IMR-90 (cell line): ENCODE measurements at regions not wholly inside any gene's neighbourhood (a gene's known extent, or its start where the extent isn't known, plus 50 kb on each side); places are given as distances from the start of the nearest gene placed in this dataset.

Experiments
- ATAC-seq: fragments of 200-7000 bp; cut with Tn5 transposase; 2 replicates; pipeline ENCODE4 v1.9.1; 2020; ENCODE audit warnings: low read depth, mild to moderate bottlenecking, moderate library complexity
- BruUV-seq: library from RNA; stranded (reverse); fragments of 400-500 nt; replicated peaks from 2 replicates; lab custom pipeline; 2021; lab: Mats Ljungman, UMichigan
- CTCF ChIA-PET: fragments of 300-600 bp; formaldehyde crosslinking; extraction: SDS; loops from one replicate; lab custom pipeline; 2021; ENCODE audit warnings: antibody characterized with exemption; lab: Yijun Ruan, JAX
- POLR2A ChIA-PET: fragments of 300-600 bp; sonication (Branson Sonifier 250); formaldehyde crosslinking; loops from one replicate; lab custom pipeline; 2022; ENCODE audit warnings: antibody characterized with exemption; ENCODE audit not compliant: unreplicated experiment; lab: Charles Lee
- DNase-seq: peaks from one replicate; pipeline ENCODE4 v3.0.0; 2013
- H2AFZ ChIP-seq: replicated peaks from 2 replicates; pipeline ENCODE3; 2013; ENCODE audit warnings: low read length, mild to moderate bottlenecking; ENCODE audit not compliant: poor library complexity
- H2AK5ac ChIP-seq: 2 replicates; pipeline ENCODE4 v1.6.1; 2013; ENCODE audit warnings: low read depth, low read length, inconsistent platforms
- H2AK9ac ChIP-seq: replicated peaks from 2 replicates; pipeline ENCODE3; 2013; ENCODE audit warnings: mild to moderate bottlenecking, low read depth, low read length, moderate library complexity; ENCODE audit not compliant: poor library complexity
- H2BK120ac ChIP-seq: 2 replicates; pipeline ENCODE4 v1.6.1; 2013; ENCODE audit warnings: low read depth, low read length, inconsistent platforms
- H2BK15ac ChIP-seq: 3 replicates; pipeline ENCODE4 v1.6.1; 2013; ENCODE audit warnings: low read depth, low read length, inconsistent platforms
- H2BK20ac ChIP-seq: 2 replicates; pipeline ENCODE4 v1.6.1; 2013; ENCODE audit warnings: low read depth, mild to moderate bottlenecking, inconsistent platforms, low read length, moderate library complexity
- H2BK5ac ChIP-seq: 2 replicates; pipeline ENCODE4 v1.6.1; 2013; ENCODE audit warnings: mild to moderate bottlenecking, low read depth, low read length, inconsistent platforms; ENCODE audit not compliant: poor library complexity, severe bottlenecking
- H3K14ac ChIP-seq: replicated peaks from 2 replicates; pipeline ENCODE4 v1.6.1; 2013; ENCODE audit warnings: low read depth, low read length, inconsistent platforms
- H3K18ac ChIP-seq: 2 replicates; pipeline ENCODE4 v1.6.1; 2013; ENCODE audit warnings: low read depth, low read length, control low read depth
- H3K23ac ChIP-seq: 2 replicates; pipeline ENCODE4 v1.6.1; 2013; ENCODE audit warnings: low read depth, low read length, inconsistent platforms
- H3K27ac ChIP-seq: 2 replicates; pipeline ENCODE4 v1.5.1; 2013; ENCODE audit warnings: mild to moderate bottlenecking, control low read depth, low read length; ENCODE audit not compliant: insufficient read depth
- H3K27me3 ChIP-seq: 2 replicates; pipeline ENCODE4 v1.6.1; 2013; ENCODE audit warnings: low read length; ENCODE audit not compliant: control insufficient read depth, insufficient read depth
- H3K36me3 ChIP-seq: 2 replicates; pipeline ENCODE4 v1.6.1; 2013; ENCODE audit warnings: low read length, mixed read lengths; ENCODE audit not compliant: control insufficient read depth, insufficient read depth
- H3K4ac ChIP-seq: 2 replicates; pipeline ENCODE4 v1.6.1; 2013; ENCODE audit warnings: low read depth, low read length, inconsistent platforms
- H3K4me1 ChIP-seq: 2 replicates; pipeline ENCODE4 v1.6.1; 2013; ENCODE audit warnings: low read length, mixed read lengths; ENCODE audit not compliant: control insufficient read depth, insufficient read depth
- H3K4me2 ChIP-seq: 2 replicates; pipeline ENCODE4 v1.6.1; 2013; ENCODE audit warnings: low read depth, mild to moderate bottlenecking, control low read depth, low read length, moderate library complexity
- H3K4me3 ChIP-seq: 2 replicates; pipeline ENCODE4 v1.5.1; 2013; ENCODE audit warnings: low read depth, mild to moderate bottlenecking, control low read depth, low read length, moderate library complexity; ENCODE audit not compliant: insufficient read depth
- H3K56ac ChIP-seq: 2 replicates; pipeline ENCODE4 v1.6.1; 2013; ENCODE audit warnings: low read length, inconsistent platforms; ENCODE audit not compliant: insufficient read depth; ENCODE audit errors: extremely low read depth
- H3K79me1 ChIP-seq, 2 experiments: 2 replicates each; pipeline ENCODE4 v1.6.1; 2013; ENCODE audit warnings: low read length in 2 of 2, inconsistent platforms in 1 of 2, low read depth in 1 of 2
- H3K9ac ChIP-seq: 2 replicates; pipeline ENCODE4 v1.6.1; 2013; ENCODE audit warnings: low read depth, low read length, control low read depth
- H3K9me1 ChIP-seq: 2 replicates; pipeline ENCODE4 v1.6.1; 2013; ENCODE audit warnings: low read length, inconsistent platforms; ENCODE audit not compliant: insufficient read depth
- H3K9me3 ChIP-seq: 2 replicates; pipeline ENCODE4 v1.6.1; 2013; ENCODE audit warnings: low read length; ENCODE audit not compliant: control insufficient read depth, insufficient read depth
- H4K20me1 ChIP-seq: 2 replicates; pipeline ENCODE4 v1.6.1; 2013; ENCODE audit warnings: low read length, inconsistent platforms; ENCODE audit not compliant: insufficient read depth
- H4K5ac ChIP-seq: 2 replicates; pipeline ENCODE4 v1.6.1; 2013; ENCODE audit warnings: mild to moderate bottlenecking, low read depth, low read length, control low read depth
- H4K8ac ChIP-seq, 2 experiments: 2 replicates each; pipeline ENCODE4 v1.6.1; 2013; ENCODE audit warnings: low read depth in 2 of 2, low read length in 2 of 2, control low read depth in 1 of 2, inconsistent platforms in 1 of 2
- H4K91ac ChIP-seq: 2 replicates; pipeline ENCODE4 v1.6.1; 2013; ENCODE audit warnings: low read depth, low read length, inconsistent platforms; ENCODE audit not compliant: insufficient read depth
- BHLHE40 ChIP-seq: fragments of 150-350 bp; IDR thresholded peaks from 2 replicates; pipeline ENCODE4 v1.6.1; 2016; ENCODE audit warnings: mild to moderate bottlenecking, low read depth, low read length
- CEBPB ChIP-seq: IDR thresholded peaks from 2 replicates; pipeline ENCODE4 v1.6.1; 2012; ENCODE audit warnings: low read depth, low read length, improper control_type of control experiment
- CHD1 ChIP-seq: IDR thresholded peaks from 2 replicates; pipeline ENCODE4 v1.6.1; 2012; ENCODE audit warnings: low read depth, low read length, improper control_type of control experiment
- FOS ChIP-seq: fragments of 150-350 bp; IDR thresholded peaks from 2 replicates; pipeline ENCODE4 v1.6.1; 2016; ENCODE audit warnings: low read depth, low read length
- MAFK ChIP-seq: IDR thresholded peaks from 2 replicates; pipeline ENCODE4 v1.6.1; 2012; ENCODE audit warnings: low read depth, low read length, improper control_type of control experiment
- MAZ ChIP-seq: IDR thresholded peaks from 2 replicates; pipeline ENCODE4 v1.6.1; 2012; ENCODE audit warnings: low read depth, mild to moderate bottlenecking, low read length, improper control_type of control experiment, moderate library complexity, borderline replicate concordance
- MXI1 ChIP-seq: IDR thresholded peaks from 2 replicates; pipeline ENCODE4 v1.6.1; 2012; ENCODE audit warnings: low read depth, mild to moderate bottlenecking, low read length, moderate library complexity, borderline replicate concordance
- NFE2L2 ChIP-seq: fragments of 150-350 bp; IDR thresholded peaks from 2 replicates; pipeline ENCODE4 v1.6.1; 2016; ENCODE audit warnings: low read depth, mild to moderate bottlenecking, low read length
- POLR2A ChIP-seq: IDR thresholded peaks from 2 replicates; pipeline ENCODE4 v1.6.1; 2012; ENCODE audit warnings: mild to moderate bottlenecking, low read depth, low read length
- RAD21 ChIP-seq: IDR thresholded peaks from 2 replicates; pipeline ENCODE4 v1.6.1; 2012; ENCODE audit warnings: low read length, improper control_type of control experiment
- RCOR1 ChIP-seq: IDR thresholded peaks from 2 replicates; pipeline ENCODE4 v1.6.1; 2012; ENCODE audit warnings: mild to moderate bottlenecking, low read length, improper control_type of control experiment; ENCODE audit not compliant: insufficient replicate concordance
- RFX5 ChIP-seq: IDR thresholded peaks from 2 replicates; pipeline ENCODE4 v1.8.0; 2012; ENCODE audit warnings: low read depth, mild to moderate bottlenecking, low read length, moderate library complexity
- SMC3 ChIP-seq: fragments of 150-350 bp; IDR thresholded peaks from 2 replicates; pipeline ENCODE4 v1.6.1; 2016; ENCODE audit warnings: low read depth, mild to moderate bottlenecking, antibody characterized with exemption, low read length, moderate library complexity
- WGBS, 2 experiments: methylation state at CpG; one replicate each; pipeline versions ENCODE4 v1.1.5 to v1.1.7; 2013; ENCODE audit warnings: missing lambda C conversion rate in 2 of 2; ENCODE audit not compliant: insufficient read length in 1 of 2; ENCODE audit errors: extremely low coverage in 2 of 2; 5-methylcytosine and 5-hydroxymethylcytosine counted together
- dilution Hi-C: fragments of 300-500 bp; cut with HindIII; formaldehyde crosslinking; loops from one replicate; pipeline ENCODE4 v1.14.3; 2018; ENCODE audit warnings: low sequenced_read_pairs; ENCODE audit not compliant: unreplicated experiment
- in situ Hi-C: fragments of 300-500 bp; cut with MboI; formaldehyde crosslinking; loops from 3 replicates; pipeline ENCODE4 v1.14.3; 2019; ENCODE audit warnings: low sequenced_read_pairs, inconsistent platforms, mixed read lengths
- intact Hi-C: fragments of 100-400 bp; cut with micrococcal nuclease; formaldehyde crosslinking; loops from 2 replicates; pipeline ENCODE4 v1.10.0; 2022
- TF ChIP-seq, protein P1 (sequence below): conservative IDR thresholded peaks from 2 replicates; pipeline ENCODE4 v1.5.1; 2012; ENCODE audit warnings: mild to moderate bottlenecking, low read depth, low read length, improper control_type of control experiment
- TF ChIP-seq, protein P2 (sequence below): fragments of 150-350 bp; IDR thresholded peaks from 2 replicates; pipeline ENCODE4 v1.6.1; 2017; ENCODE audit warnings: mild to moderate bottlenecking, antibody characterized with exemption, low read length, low read depth
- TF ChIP-seq, protein P3 (sequence below): fragments of 150-350 bp; IDR thresholded peaks from 2 replicates; pipeline ENCODE4 v1.6.1; 2016; ENCODE audit warnings: low read depth, mild to moderate bottlenecking, low read length, moderate library complexity, borderline replicate concordance

GRCh38 chr10:63822496-63822895 lies 301.3 kb downstream of the REEP3 start:
- in situ Hi-C loops: no loop called here
- no TSS peak for BruUV-seq

More at GRCh38 chr10:63822496-63822895, 301.3 kb downstream of the REEP3 start:
- TF ChIP-seq CEBPB (no peak), MAZ (no peak), RAD21 (no peak), NFE2L2 (no peak), POLR2A (no peak), FOS (no peak), RCOR1 (no peak), BHLHE40 (no peak), SMC3 (no peak), RFX5 (no peak), MAFK (no peak), CHD1 (no peak), MXI1 (no peak)
- TF ChIP-seq, protein P1, sequence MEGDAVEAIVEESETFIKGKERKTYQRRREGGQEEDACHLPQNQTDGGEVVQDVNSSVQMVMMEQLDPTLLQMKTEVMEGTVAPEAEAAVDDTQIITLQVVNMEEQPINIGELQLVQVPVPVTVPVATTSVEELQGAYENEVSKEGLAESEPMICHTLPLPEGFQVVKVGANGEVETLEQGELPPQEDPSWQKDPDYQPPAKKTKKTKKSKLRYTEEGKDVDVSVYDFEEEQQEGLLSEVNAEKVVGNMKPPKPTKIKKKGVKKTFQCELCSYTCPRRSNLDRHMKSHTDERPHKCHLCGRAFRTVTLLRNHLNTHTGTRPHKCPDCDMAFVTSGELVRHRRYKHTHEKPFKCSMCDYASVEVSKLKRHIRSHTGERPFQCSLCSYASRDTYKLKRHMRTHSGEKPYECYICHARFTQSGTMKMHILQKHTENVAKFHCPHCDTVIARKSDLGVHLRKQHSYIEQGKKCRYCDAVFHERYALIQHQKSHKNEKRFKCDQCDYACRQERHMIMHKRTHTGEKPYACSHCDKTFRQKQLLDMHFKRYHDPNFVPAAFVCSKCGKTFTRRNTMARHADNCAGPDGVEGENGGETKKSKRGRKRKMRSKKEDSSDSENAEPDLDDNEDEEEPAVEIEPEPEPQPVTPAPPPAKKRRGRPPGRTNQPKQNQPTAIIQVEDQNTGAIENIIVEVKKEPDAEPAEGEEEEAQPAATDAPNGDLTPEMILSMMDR: no peak
- TF ChIP-seq, protein P2, sequence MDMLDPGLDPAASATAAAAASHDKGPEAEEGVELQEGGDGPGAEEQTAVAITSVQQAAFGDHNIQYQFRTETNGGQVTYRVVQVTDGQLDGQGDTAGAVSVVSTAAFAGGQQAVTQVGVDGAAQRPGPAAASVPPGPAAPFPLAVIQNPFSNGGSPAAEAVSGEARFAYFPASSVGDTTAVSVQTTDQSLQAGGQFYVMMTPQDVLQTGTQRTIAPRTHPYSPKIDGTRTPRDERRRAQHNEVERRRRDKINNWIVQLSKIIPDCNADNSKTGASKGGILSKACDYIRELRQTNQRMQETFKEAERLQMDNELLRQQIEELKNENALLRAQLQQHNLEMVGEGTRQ: no peak
- TF ChIP-seq, protein P3, sequence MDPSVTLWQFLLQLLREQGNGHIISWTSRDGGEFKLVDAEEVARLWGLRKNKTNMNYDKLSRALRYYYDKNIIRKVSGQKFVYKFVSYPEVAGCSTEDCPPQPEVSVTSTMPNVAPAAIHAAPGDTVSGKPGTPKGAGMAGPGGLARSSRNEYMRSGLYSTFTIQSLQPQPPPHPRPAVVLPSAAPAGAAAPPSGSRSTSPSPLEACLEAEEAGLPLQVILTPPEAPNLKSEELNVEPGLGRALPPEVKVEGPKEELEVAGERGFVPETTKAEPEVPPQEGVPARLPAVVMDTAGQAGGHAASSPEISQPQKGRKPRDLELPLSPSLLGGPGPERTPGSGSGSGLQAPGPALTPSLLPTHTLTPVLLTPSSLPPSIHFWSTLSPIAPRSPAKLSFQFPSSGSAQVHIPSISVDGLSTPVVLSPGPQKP: no peak
- Histone ChIP-seq H2BK120ac (no peak overlapping the region), H4K20me1 (no peaks in the 10 kb centered on the region), H3K9me1 (no peaks in the 10 kb centered on the region), H3K4ac (no peak overlapping the region), H4K91ac (no peak overlapping the region), H3K9ac (no peak overlapping the region), H2BK5ac (no peak overlapping the region), H2AK9ac (no peak overlapping the region), H3K79me1 (no peaks in the 10 kb centered on the region), H3K18ac (no peak overlapping the region), H3K36me3 (no peaks in the 10 kb centered on the region), H3K27ac (no peak overlapping the region), H3K27me3 (no peaks in the 10 kb centered on the region), H4K5ac (no peak overlapping the region), H4K8ac (no peak overlapping the region), H2BK15ac (no peak overlapping the region), H3K56ac (no peak overlapping the region), H3K23ac (no peak overlapping the region), H2AFZ (no peak overlapping the region), H2BK20ac (no peak overlapping the region), H3K9me3 (no peaks in the 10 kb centered on the region), H3K4me1 (no peaks in the 10 kb centered on the region), H3K4me2 (no peak overlapping the region), H3K14ac (no peak overlapping the region), H3K4me3 (no peak overlapping the region), H2AK5ac (no peak overlapping the region)
- no peak for ATAC-seq
- no peak for DNase-seq
- CTCF ChIA-PET: no interaction called here
- POLR2A ChIA-PET: no interaction called here
- intact Hi-C loops: no loop called here
- dilution Hi-C loops: no loop called here
- WGBS, 2 experiments: no CpG with 5 or more reads among the region's 5 CpGs
